PFSK-1 (cell line): ENCODE measurements at regions not wholly inside any gene's neighbourhood (a gene's known extent, or its start where the extent isn't known, plus 50 kb on each side); places are given as distances from the start of the nearest gene placed in this dataset.

Source experiments
- FOXP2 ChIP-seq: optimal IDR thresholded peaks from 2 replicates; pipeline ENCODE3; 2011; ENCODE audit warnings: borderline replicate concordance, control low read depth, inconsistent platforms; ENCODE audit not compliant: insufficient read depth; ENCODE audit errors: extremely low read length, extremely low read depth
- POLR2AphosphoS5 ChIP-seq: IDR thresholded peaks from 2 replicates; pipeline ENCODE4 v1.6.1; 2012; ENCODE audit warnings: low read depth, mild to moderate bottlenecking, control low read depth, low read length, moderate library complexity
- REST ChIP-seq, 2 experiments: IDR thresholded peaks; 2 replicates each; pipeline versions ENCODE4 v1.6.1 to v1.8.0; 2011 to 2012; ENCODE audit warnings: low read depth in 2 of 2, low read length in 2 of 2, control low read depth in 1 of 2, inconsistent platforms in 1 of 2, mild to moderate bottlenecking in 1 of 2, moderate library complexity in 1 of 2; ENCODE audit not compliant: insufficient read depth in 1 of 2
- SIN3A ChIP-seq: IDR thresholded peaks from 2 replicates; pipeline ENCODE4 v1.6.1; 2012; ENCODE audit warnings: mild to moderate bottlenecking, low read length, moderate library complexity, borderline replicate concordance; ENCODE audit not compliant: insufficient read depth
- TAF1 ChIP-seq: IDR thresholded peaks from 2 replicates; pipeline ENCODE4 v1.6.1; 2012; ENCODE audit warnings: low read length, control low read depth, borderline replicate concordance; ENCODE audit not compliant: insufficient read depth

- TF ChIP-seq FOXP2, result no peak
- TF ChIP-seq SIN3A, result no peak
- no peak for TF ChIP-seq POLR2AphosphoS5
- no peak for TF ChIP-seq TAF1
- TF ChIP-seq REST (IDR thresholded peaks at IDR 0.05; ENCODE audit: insufficient read depth in 1 of 2, low read depth in 2 of 2, low read length in 2 of 2), result no peak
Observed at GRCh38 chr5:112049738-112050137, 292.7 kb upstream of the NREP start.

DNA sequence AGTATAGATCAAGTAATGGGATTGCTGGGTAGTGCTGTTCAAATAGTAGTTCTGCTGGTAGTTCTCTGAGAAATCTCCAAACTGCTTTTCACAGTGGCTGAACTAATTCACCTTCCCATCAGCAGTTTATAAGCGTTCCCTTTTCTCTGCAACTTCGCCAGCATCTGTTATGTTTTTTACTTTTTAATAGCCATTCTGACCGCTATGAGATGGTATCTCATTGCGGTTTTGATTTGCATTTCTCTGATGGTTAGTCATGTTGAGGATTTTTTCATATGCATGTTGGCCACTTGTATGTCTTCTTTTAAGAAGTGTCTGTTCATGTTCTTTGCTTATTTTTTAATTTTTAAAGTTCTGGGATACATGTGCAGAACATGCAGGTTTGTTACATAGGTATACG lies 279.2 kb upstream of the NREP start:
- TF ChIP-seq REST (IDR thresholded peaks at IDR 0.05; ENCODE audit: insufficient read depth in 1 of 2, low read depth in 2 of 2, low read length in 2 of 2), result no peak
- no peak for TF ChIP-seq POLR2AphosphoS5
- no peak for TF ChIP-seq TAF1
- TF ChIP-seq SIN3A, result no peak
- TF ChIP-seq FOXP2, result no peak

GRCh38 chr5:112034421-112034979 lies 277.5 kb upstream of the NREP start:
- TF ChIP-seq REST (IDR thresholded peaks at IDR 0.05; ENCODE audit: insufficient read depth in 1 of 2, low read depth in 2 of 2, low read length in 2 of 2), result no peak
- no peak for TF ChIP-seq TAF1
- no peak for TF ChIP-seq POLR2AphosphoS5
- TF ChIP-seq FOXP2, result no peak
- no peak for TF ChIP-seq SIN3A

DNA sequence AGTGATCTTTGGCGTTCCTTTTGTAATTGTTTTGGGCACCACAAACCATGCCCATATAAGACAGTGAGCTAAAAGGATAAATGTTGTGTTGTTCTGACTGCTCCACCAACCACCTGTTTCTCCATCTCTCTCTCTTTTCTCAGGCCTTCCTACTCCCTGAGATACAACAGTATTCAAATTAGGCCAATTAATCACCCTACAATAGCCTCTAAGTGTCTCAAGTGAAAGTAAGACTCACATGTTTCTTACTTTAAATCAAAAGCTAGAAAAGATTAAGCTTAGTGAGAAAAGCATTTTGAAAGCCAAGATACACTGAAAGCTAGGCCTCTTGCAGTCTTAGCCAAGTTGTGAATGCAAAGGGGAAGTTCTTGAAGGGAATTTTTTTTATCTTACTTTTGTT lies 268.8 kb upstream of the NREP start:
- TF ChIP-seq POLR2AphosphoS5, result no peak
- TF ChIP-seq TAF1, result no peak
- TF ChIP-seq FOXP2, result no peak
- no peak for TF ChIP-seq SIN3A
- no peak for TF ChIP-seq REST (IDR thresholded peaks at IDR 0.05; ENCODE audit: insufficient read depth in 1 of 2, low read depth in 2 of 2, low read length in 2 of 2)

GRCh38 chr5:112024769-112025168 lies 267.8 kb upstream of the NREP start:
- TF ChIP-seq FOXP2 (no peak), REST (IDR thresholded peaks at IDR 0.05; ENCODE audit: insufficient read depth in 1 of 2, low read depth in 2 of 2, low read length in 2 of 2) (no peak), POLR2AphosphoS5 (no peak), TAF1 (no peak), SIN3A (no peak)
